Islet precursor cell (in vitro differentiated cells): ENCODE measurements at regions not wholly inside any gene's neighbourhood (a gene's known extent, or its start where the extent isn't known, plus 50 kb on each side); places are given as distances from the start of the nearest gene placed in this dataset.

Experiments used
- DNase-seq: peaks from one replicate; pipeline ENCODE4 v3.0.0-alpha.2; 2018

GRCh38 chr5:133681896-133682295, 69.6 kb upstream of the FSTL4 start:
- DNase-seq = peak; percentile 35

- peak; percentile 43 for DNase-seq
Observed at GRCh38 chr5:133680830-133681565, 68.7 kb upstream of the FSTL4 start.

GRCh38 chr5:133679534-133679933, 67.2 kb upstream of the FSTL4 start:
- DNase-seq = peak; percentile 29

DNA sequence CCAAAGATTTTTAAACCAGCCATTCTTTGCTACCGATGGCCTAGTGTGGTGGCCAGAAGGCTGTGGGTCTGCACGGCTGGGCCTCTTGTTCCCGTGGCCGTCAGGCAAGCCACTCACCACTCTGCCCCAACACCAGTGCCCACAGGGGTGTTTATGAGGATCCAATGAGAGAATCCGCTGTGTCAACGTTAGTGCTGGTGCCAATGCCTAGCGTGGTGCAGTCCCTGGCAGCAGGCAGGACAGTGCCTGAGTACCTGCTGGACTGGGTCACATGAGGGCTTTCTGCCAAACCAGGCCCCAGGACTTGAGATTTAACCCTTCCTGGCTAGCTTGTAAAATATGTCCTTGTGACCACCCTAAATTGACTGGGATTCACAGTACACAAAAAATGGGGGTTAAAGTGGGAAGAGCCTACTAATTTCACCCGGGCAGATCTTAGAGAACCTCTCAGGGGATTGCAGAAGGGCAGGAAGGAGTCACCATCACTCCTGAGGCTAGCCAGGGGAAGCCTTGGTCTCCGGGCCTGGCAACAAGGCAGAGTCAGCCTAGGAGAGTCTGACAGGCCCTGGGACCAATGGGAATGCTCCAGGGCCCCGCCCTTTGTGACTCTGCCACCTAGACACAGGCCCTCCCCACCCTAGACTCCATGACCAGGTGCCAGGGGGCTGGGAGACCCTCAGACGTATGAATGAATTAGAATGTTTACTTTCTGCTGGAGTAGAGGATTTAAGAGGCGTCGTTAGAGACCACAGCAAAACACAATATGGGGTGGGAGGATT, 63.2 kb upstream of the FSTL4 start:
- DNase-seq = peak; percentile 46

GRCh38 chr5:133670336-133670735, 58.0 kb upstream of the FSTL4 start:
- no peak for DNase-seq

DNA sequence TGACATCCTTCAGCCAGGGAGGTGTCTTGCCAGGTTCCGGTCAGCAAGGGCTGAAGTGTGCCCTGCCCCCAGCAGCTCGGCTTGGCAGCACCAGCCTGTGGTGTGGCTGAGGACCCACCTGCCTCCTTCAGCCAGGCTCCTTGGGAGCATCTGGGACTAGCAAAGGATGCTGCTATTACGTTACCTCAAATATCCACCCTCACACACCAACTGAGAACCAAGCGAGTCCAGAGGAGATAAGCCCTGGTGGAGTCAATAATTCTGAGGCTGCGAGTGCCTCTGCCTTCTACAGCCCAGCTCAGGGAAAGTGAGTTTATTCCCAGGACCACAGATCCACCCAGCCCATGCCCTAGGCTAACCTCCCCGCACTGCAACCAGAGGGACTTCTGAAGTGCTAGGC, 57.1 kb upstream of the FSTL4 start:
- peak; percentile 29 for DNase-seq

GRCh38 chr5:133668458-133668857, 56.1 kb upstream of the FSTL4 start:
- DNase-seq = peak; percentile 29

GRCh38 chr5:133667217-133667616, 54.9 kb upstream of the FSTL4 start:
- DNase-seq = peak; percentile 22

DNA sequence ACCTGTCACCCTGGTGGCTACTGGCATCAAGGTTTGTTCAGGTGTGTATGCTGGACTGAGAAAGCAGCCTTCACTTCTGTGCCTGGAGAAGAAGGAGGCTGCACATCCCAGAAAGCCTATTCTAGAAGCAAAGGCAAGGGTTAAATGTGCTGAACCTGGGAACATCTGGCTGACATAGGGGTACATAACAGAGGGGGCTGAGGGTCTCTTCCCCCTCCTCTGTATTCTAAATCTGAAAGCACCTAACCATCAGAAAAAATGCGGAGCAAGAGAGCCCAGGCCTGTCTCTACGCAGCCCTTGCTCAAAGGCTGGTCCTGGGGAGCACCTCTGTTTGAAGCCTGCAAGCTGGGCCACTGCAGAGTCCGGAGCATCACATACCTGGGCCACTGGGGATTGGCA, 53.2 kb upstream of the FSTL4 start:
- peak; percentile 24 for DNase-seq

- peak; percentile 95 for DNase-seq
Observed at GRCh38 chr5:133664422-133664821, 52.1 kb upstream of the FSTL4 start.

DNA sequence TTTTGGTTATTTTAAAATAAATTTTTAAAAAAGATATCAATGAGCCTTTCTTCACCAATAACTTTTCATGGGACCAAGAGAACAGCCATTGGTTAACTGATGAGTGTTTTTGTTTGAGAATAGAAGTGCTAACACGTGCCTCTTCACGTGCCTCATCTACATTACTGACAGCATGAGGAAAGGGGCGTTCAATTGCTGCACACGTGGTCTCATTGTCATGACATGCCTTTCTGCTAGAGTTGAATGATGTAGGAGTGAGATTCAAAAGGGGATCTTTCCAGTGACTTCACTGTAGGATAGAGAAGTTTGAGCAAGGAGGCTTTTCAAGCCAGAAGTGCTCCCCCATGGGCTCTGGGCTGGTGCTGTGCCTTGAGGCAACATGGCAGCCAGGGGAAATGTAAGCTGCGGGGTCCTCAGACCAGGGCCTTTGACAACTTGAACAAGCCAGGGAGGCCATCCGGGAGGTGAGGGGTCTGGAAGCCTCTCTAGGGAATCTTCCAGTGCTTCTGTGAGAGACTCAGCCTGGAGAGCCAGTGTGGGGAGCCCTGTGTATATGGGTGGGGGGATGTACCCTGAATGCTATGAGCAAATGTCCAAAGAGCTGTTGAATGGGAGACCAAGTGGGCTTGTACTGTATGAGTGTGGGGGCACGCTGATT, 51.2 kb upstream of the FSTL4 start:
- DNase-seq = peak; percentile 29

DNA sequence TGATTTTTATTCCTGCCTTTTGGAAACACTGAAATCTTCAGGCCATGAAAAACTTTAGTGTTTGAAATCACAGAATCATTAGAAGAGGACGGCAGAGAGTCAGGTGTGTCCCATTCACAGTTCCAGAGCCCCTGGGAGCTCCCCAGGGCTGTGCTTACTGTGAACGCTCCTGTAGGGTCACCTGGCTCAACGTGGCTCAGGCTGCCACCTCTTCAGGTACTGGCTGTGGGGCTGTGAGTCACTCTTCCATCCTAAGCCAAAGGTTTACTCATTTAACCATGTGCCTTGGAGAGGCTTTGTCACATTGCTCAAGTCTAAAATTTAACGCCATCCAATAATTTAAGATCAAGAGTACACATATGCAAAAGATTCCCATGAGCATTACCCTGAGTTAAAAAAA, 50.2 kb upstream of the FSTL4 start:
- DNase-seq = peak; percentile 58
